ENCODE measurements at regions not wholly inside any gene's neighbourhood (a gene's known extent, or its start where the extent isn't known, plus 50 kb on each side); places are given as distances from the start of the nearest gene placed in this dataset.

DNA sequence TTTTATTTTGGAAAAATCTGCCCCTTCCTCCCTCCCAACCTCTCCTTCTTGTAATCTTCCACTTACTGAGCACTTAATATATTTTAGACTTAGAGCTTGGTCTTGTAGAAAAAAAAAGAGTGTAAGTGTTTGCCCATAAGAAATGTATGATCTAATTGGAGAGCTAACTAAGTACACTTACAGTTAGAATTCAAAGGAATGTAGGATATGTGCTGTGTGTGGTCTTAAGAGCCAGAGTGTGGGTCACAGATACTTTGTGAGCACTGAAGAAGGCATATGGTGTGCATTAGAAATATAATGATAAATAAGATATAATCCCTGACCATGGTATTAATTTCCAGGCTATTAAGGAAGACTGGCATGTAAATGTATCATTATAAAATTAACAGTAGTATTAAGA lies 91.8 kb upstream of the ZNF521 start:
- TF ChIP-seq, protein P1, sequence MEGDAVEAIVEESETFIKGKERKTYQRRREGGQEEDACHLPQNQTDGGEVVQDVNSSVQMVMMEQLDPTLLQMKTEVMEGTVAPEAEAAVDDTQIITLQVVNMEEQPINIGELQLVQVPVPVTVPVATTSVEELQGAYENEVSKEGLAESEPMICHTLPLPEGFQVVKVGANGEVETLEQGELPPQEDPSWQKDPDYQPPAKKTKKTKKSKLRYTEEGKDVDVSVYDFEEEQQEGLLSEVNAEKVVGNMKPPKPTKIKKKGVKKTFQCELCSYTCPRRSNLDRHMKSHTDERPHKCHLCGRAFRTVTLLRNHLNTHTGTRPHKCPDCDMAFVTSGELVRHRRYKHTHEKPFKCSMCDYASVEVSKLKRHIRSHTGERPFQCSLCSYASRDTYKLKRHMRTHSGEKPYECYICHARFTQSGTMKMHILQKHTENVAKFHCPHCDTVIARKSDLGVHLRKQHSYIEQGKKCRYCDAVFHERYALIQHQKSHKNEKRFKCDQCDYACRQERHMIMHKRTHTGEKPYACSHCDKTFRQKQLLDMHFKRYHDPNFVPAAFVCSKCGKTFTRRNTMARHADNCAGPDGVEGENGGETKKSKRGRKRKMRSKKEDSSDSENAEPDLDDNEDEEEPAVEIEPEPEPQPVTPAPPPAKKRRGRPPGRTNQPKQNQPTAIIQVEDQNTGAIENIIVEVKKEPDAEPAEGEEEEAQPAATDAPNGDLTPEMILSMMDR (conservative IDR thresholded peaks at IDR 0.05 in 1 of 2, IDR thresholded peaks at IDR 0.05 in 1 of 2; ENCODE audit: low read depth in 1 of 2, low read length in 2 of 2), result no peak
- TF ChIP-seq EZH2 (IDR thresholded peaks at IDR 0.05; ENCODE audit: low read length, missing control alignments), result no peak
